Colonic mucosa (tissue), 4 donors: ENCODE measurements at regions not wholly inside any gene's neighbourhood (a gene's known extent, or its start where the extent isn't known, plus 50 kb on each side); places are given as distances from the start of the nearest gene placed in this dataset.

Experiments
- DNase-seq: peaks from one replicate; pipeline ENCODE4 v3.0.0-alpha.2; 2020
- H3K27ac ChIP-seq: fragments of 200-600 bp; one replicate; pipeline ENCODE4 v1.8.0; 2021
- H3K27me3 ChIP-seq: fragments of 200-600 bp; one replicate; pipeline ENCODE4 v1.8.0; 2021
- H3K36me3 ChIP-seq: fragments of 200-600 bp; one replicate; pipeline ENCODE4 v1.8.0; 2021
- H3K4me1 ChIP-seq: fragments of 200-600 bp; one replicate; pipeline ENCODE4 v1.8.0; 2021; ENCODE audit warnings: mild to moderate bottlenecking
- H3K4me3 ChIP-seq: fragments of 200-600 bp; one replicate; pipeline ENCODE4 v1.8.0; 2021
- H3K9ac ChIP-seq, 2 donors: one replicate each; pipeline ENCODE4 v1.7.0; 2013; ENCODE audit warnings: control low read depth in 2 of 2, low read depth in 2 of 2, low read length in 2 of 2
- H3K9me3 ChIP-seq: fragments of 200-600 bp; one replicate; pipeline ENCODE4 v1.8.0; 2021
- CTCF ChIP-seq: fragments of 200-600 bp; IDR thresholded peaks from one replicate; pipeline ENCODE4 v1.8.0; 2022; ENCODE audit warnings: antibody characterized with exemption, mild to moderate bottlenecking
- intact Hi-C: fragments of 100-400 bp; cut with DNase I; formaldehyde crosslinking; loops from one replicate; pipeline ENCODE4 v1.14.1; 2022
- donor health status: healthy.
- donor health status: DM: no; HTN: no; CAD: no.
- donor health status: DM: no; HTN: no; CAD: no.

GRCh38 chr4:126834854-126835253 is 797.9 kb upstream of the INTU start:
- intact Hi-C loops: no loop called here
- Histone ChIP-seq H3K9me3 (no peaks in the 10 kb centered on the region), H3K36me3 (no peaks in the 10 kb centered on the region), H3K4me3 (no peak overlapping the region), H3K27ac (no peak overlapping the region), H3K4me1 (no peaks in the 10 kb centered on the region), H3K9ac (no peak overlapping the region), H3K27me3 (no peaks in the 10 kb centered on the region)
- no peak for TF ChIP-seq CTCF
- DNase-seq: no peak

DNA sequence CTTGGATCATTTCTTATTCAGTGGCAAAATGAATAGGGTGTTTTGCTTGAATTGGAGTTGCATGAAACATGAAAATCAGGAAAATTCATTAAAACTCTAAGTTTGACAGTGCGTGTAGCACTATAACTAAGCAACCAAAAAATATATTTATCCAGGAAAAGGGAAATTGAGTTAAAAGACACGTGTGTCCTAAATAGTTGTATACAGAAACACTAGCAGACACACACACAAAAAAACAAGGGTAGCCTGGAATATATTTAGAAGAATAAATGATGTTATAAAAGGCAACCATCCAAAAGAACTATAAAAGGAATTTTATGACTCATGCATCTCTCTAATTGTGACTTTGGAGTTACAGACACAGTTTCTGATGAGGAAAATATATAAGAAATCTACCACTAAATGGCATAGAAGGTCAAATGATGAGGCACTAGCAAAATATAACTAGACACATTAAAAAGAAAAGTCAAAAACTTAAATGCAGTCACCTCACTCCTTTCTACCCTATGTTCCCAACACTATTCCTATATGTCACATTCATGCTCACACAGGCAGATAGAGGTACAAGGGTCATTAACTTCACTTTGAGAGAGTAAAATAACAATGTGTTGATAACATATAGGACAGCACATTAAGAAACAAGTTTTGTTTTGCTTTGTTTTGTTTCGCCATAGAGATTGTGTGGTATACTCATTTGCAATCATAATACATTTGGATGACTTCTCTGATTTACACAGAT is 793.6 kb upstream of the INTU start:
- no peaks in the 10 kb centered on the region for H3K27me3 ChIP-seq
- no peak overlapping the region for H3K4me3 ChIP-seq
- intact Hi-C loops: no loop called here
- no peaks in the 10 kb centered on the region for H3K9me3 ChIP-seq
- no peaks in the 10 kb centered on the region for H3K4me1 ChIP-seq
- H3K27ac ChIP-seq: no peak overlapping the region
- H3K36me3 ChIP-seq: no peaks in the 10 kb centered on the region
- H3K9ac ChIP-seq: no peak overlapping the region
- DNase-seq: no peak
- TF ChIP-seq CTCF: no peak

GRCh38 chr4:126843492-126844067 is 789.2 kb upstream of the INTU start:
- Histone ChIP-seq H3K4me1 (no peaks in the 10 kb centered on the region), H3K4me3 (no peak overlapping the region), H3K36me3 (no peaks in the 10 kb centered on the region), H3K9me3 (no peaks in the 10 kb centered on the region), H3K27ac (no peak overlapping the region), H3K9ac (no peak overlapping the region), H3K27me3 (no peaks in the 10 kb centered on the region)
- no peak for TF ChIP-seq CTCF
- no peak for DNase-seq
- intact Hi-C loops: no loop called here

DNA sequence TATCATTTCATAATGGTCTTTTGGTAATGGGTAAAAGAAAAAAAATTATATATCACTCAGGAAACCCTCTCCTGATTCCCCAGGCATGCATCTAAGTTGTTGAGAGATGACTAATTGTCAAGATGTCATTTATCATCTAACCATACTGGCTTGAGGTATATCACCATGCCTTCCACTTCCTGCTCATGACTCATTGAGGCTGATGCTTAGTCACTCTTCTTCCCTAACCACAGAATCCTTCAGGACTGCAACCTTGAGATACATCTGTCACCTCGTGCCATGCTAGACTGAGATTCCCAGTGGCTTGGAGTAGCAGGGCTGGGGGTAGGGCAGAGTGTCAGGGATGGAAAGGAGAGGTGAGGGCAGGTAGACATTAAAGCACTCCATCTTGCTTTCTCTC is 782.5 kb upstream of the INTU start:
- Histone ChIP-seq H3K9ac (no peak overlapping the region), H3K4me1 (no peaks in the 10 kb centered on the region), H3K27ac (no peak overlapping the region), H3K4me3 (no peak overlapping the region), H3K27me3 (no peaks in the 10 kb centered on the region), H3K36me3 (no peaks in the 10 kb centered on the region), H3K9me3 (no peaks in the 10 kb centered on the region)
- DNase-seq: no peak
- no peak for TF ChIP-seq CTCF
- intact Hi-C loops: no loop called here

- H3K27me3 ChIP-seq: no peaks in the 10 kb centered on the region
- no peak overlapping the region for H3K4me3 ChIP-seq
- no peaks in the 10 kb centered on the region for H3K9me3 ChIP-seq
- intact Hi-C loops: no loop called here
- no peak overlapping the region for H3K9ac ChIP-seq
- DNase-seq: no peak
- H3K36me3 ChIP-seq: no peaks in the 10 kb centered on the region
- no peak for TF ChIP-seq CTCF
- H3K4me1 ChIP-seq: no peaks in the 10 kb centered on the region
- no peak overlapping the region for H3K27ac ChIP-seq
These were observed 781.4 kb upstream of the INTU start for GRCh38 chr4:126851391-126851790.
